Stimulated activated effector memory CD8-positive, alpha-beta T cell treated with anti-CD3 and anti-CD28 coated beads, Interleukin-12 subunit alpha, Interleukin-12 subunit beta, amount 100 ng/mL, for 72 hours (primary cell): ENCODE measurements at regions not wholly inside any gene's neighbourhood (a gene's known extent, or its start where the extent isn't known, plus 50 kb on each side); places are given as distances from the start of the nearest gene placed in this dataset.

ENCODE experiments used
- ATAC-seq: fragments of 150-1000 bp; cut with Tn5 transposase; 2 replicates; pipeline ENCODE4 v1.10.0; 2021
- DNase-seq, 2 donors: peaks; one replicate each; pipeline ENCODE4 v3.0.0; 2021 to 2022; ENCODE audit warnings: low spot score in 2 of 2
- H3K27ac Mint-ChIP-seq: one replicate; pipeline ENCODE4 v1.8.0; 2022; ENCODE audit warnings: mild to moderate bottlenecking, mixed read lengths
- H3K36me3 Mint-ChIP-seq: one replicate; pipeline ENCODE4 v1.8.0; 2022; ENCODE audit warnings: mild to moderate bottlenecking, mixed read lengths
- H3K4me1 Mint-ChIP-seq: one replicate; pipeline ENCODE4 v1.8.0; 2022; ENCODE audit warnings: mixed read lengths
- H3K4me3 Mint-ChIP-seq: one replicate; pipeline ENCODE4 v1.8.0; 2022; ENCODE audit warnings: mild to moderate bottlenecking, mixed read lengths
- H3K9me3 Mint-ChIP-seq: one replicate; pipeline ENCODE4 v1.8.0; 2022; ENCODE audit warnings: mixed read lengths

- no peak overlapping the region for H3K27ac Mint-ChIP-seq
- DNase-seq (no peak), ATAC-seq (no peak)
- H3K36me3 Mint-ChIP-seq, result no peaks in the 10 kb centered on the region
- peaks cover 4% of the 10 kb centered on the region for H3K9me3 Mint-ChIP-seq
- H3K4me3 Mint-ChIP-seq, result no peak overlapping the region
- H3K4me1 Mint-ChIP-seq, result no peaks in the 10 kb centered on the region
Observed at GRCh38 chr13:34035676-34036325, 217.9 kb downstream of the RFC3 start.

DNA sequence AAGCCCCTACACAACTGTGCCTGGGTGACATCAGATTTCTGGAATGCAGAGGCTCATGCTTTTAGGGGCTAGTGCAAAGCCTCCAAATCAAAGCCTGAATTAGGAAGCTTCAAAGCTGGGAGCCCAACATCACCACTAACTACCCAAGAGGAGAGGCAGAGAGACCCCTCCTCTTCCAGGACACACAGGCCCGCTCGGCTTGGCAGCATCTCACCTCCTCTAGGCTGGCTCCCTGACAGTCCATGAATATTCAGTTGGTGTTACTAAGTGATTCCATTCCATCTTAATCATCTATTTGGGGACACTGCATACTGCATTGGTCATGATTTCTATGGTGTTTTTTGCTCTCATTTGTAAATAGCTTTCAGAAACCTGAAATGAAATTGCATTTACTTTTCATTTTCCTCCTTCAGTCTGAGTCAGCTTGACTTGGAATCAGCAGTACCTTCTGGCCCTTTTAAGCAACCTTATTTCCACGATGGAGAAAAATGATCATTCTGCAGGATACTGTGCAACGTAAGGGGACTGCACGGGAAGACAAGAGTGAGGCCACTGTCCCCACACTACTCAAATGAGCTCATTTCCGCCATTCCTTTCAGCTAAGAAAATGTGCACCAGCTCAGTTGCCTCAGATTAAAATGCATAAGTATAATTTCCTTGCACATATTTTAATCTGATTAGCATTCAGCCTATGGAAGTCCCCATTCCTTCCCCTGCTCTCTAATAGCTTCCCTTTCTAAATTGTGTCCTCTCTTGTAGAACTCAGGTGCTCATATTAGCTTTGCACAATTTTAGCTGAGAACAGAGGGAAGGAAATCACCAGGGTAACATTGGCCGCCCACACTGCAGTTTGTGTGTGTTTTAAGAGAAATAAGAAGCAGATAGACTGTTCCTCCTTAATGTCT lies 219.9 kb downstream of the RFC3 start:
- no peaks in the 10 kb centered on the region for H3K36me3 Mint-ChIP-seq
- H3K4me1 Mint-ChIP-seq, result no peaks in the 10 kb centered on the region
- no peak for ATAC-seq
- H3K27ac Mint-ChIP-seq, result no peak overlapping the region
- peaks cover 4% of the 10 kb centered on the region for H3K9me3 Mint-ChIP-seq
- DNase-seq, result no peak
- no peak overlapping the region for H3K4me3 Mint-ChIP-seq

GRCh38 chr13:34038541-34039068 lies 220.7 kb downstream of the RFC3 start:
- no peak for DNase-seq
- no peaks in the 10 kb centered on the region for H3K36me3 Mint-ChIP-seq
- peaks cover 4% of the 10 kb centered on the region for H3K9me3 Mint-ChIP-seq
- H3K4me3 Mint-ChIP-seq, result no peak overlapping the region
- no peak overlapping the region for H3K27ac Mint-ChIP-seq
- ATAC-seq, result no peak
- no peaks in the 10 kb centered on the region for H3K4me1 Mint-ChIP-seq

- Mint-ChIP-seq H3K4me3 (no peak overlapping the region), H3K9me3 (peaks cover 4% of the 10 kb centered on the region), H3K36me3 (no peaks in the 10 kb centered on the region), H3K4me1 (no peaks in the 10 kb centered on the region), H3K27ac (no peak overlapping the region)
- ATAC-seq (peak; percentile 13), DNase-seq (no peak)
Observed at GRCh38 chr13:34039678-34040077, 221.7 kb downstream of the RFC3 start.

GRCh38 chr13:34040863-34041262 lies 222.9 kb downstream of the RFC3 start:
- no peak for ATAC-seq
- Mint-ChIP-seq H3K9me3 (peaks cover 4% of the 10 kb centered on the region), H3K4me1 (no peaks in the 10 kb centered on the region), H3K36me3 (no peaks in the 10 kb centered on the region), H3K4me3 (no peak overlapping the region), H3K27ac (no peak overlapping the region)
- DNase-seq, result no peak

DNA sequence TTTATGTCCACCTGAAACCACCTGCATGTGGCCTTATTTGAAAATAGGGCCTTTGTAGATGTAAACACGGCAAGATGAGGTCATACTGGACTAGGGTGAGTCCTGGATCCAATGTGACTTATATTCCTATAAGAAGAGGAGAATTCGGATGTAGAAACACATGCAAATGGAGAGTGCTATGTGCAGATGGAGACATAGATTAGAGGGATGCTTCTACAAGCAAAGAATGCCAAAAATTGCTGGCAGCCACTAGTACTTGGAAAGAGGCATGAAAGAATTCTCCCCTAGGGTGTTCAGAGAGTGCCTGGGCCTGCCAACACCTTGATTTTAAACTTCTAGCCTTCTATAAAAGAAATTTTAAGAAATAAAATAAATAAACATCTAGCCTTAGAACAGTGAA lies 226.1 kb downstream of the RFC3 start:
- H3K4me3 Mint-ChIP-seq, result no peak overlapping the region
- no peaks in the 10 kb centered on the region for H3K36me3 Mint-ChIP-seq

DNA sequence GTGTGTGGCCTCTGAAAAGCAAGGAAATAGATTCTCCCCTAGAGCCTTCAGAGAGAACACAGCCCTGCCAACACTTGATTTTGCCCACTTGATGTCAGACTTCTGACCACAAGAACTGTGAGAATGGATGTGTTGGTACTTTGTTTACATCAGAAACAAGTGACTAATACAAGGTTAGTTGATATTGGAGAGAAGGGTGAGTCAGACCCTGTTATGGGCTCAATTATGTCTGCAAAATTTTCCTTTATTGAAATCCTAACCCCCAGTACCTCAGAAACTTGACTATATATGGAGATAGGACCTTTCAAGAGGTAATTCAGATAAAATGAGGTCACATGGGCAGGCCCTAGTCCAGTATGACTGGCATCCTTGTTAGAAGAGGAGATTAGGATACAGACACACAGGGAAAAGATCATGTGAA lies 226.7 kb downstream of the RFC3 start:
- ATAC-seq, result no peak
- Mint-ChIP-seq H3K9me3 (no peaks in the 10 kb centered on the region), H3K27ac (no peak overlapping the region), H3K36me3 (no peaks in the 10 kb centered on the region), H3K4me3 (no peak overlapping the region), H3K4me1 (no peaks in the 10 kb centered on the region)
- DNase-seq, result no peak

More for the DNA sequence above, 226.1 kb downstream of the RFC3 start:
- Mint-ChIP-seq H3K27ac (no peak overlapping the region), H3K4me1 (no peaks in the 10 kb centered on the region), H3K9me3 (peaks cover 2% of the 10 kb centered on the region)
- DNase-seq, result no peak
- ATAC-seq, result no peak

- H3K4me1 Mint-ChIP-seq, result no peaks in the 10 kb centered on the region
- no peaks in the 10 kb centered on the region for H3K36me3 Mint-ChIP-seq
- H3K27ac Mint-ChIP-seq, result no peak overlapping the region
- no peaks in the 10 kb centered on the region for H3K9me3 Mint-ChIP-seq
- ATAC-seq (no peak), DNase-seq (no peak)
- H3K4me3 Mint-ChIP-seq, result no peak overlapping the region
Observed at GRCh38 chr13:34046457-34046856, 228.5 kb downstream of the RFC3 start.

- Mint-ChIP-seq H3K4me1 (no peaks in the 10 kb centered on the region), H3K9me3 (peaks cover 10% of the 10 kb centered on the region), H3K4me3 (no peak overlapping the region), H3K27ac (no peak overlapping the region), H3K36me3 (no peaks in the 10 kb centered on the region)
- DNase-seq (no peak), ATAC-seq (no peak)
Observed at GRCh38 chr13:34048652-34049051, 230.7 kb downstream of the RFC3 start.

- H3K27ac Mint-ChIP-seq, result no peak overlapping the region
- ATAC-seq (no peak), DNase-seq (no peak)
- no peak overlapping the region for H3K4me3 Mint-ChIP-seq
- no peaks in the 10 kb centered on the region for H3K36me3 Mint-ChIP-seq
- peaks cover 10% of the 10 kb centered on the region for H3K9me3 Mint-ChIP-seq
- no peaks in the 10 kb centered on the region for H3K4me1 Mint-ChIP-seq
Observed at GRCh38 chr13:34056733-34057258, 238.8 kb downstream of the RFC3 start.

GRCh38 chr13:34064456-34065205 lies 246.7 kb downstream of the RFC3 start:
- ATAC-seq (no peak), DNase-seq (no peak)
- Mint-ChIP-seq H3K4me1 (no peaks in the 10 kb centered on the region), H3K27ac (no peak overlapping the region), H3K9me3 (peaks cover 2% of the 10 kb centered on the region), H3K4me3 (no peak overlapping the region), H3K36me3 (no peaks in the 10 kb centered on the region)

- no peaks in the 10 kb centered on the region for H3K36me3 Mint-ChIP-seq
- H3K4me1 Mint-ChIP-seq, result no peaks in the 10 kb centered on the region
- no peak for DNase-seq
- peaks cover 2% of the 10 kb centered on the region for H3K9me3 Mint-ChIP-seq
- ATAC-seq, result no peak
- no peak overlapping the region for H3K4me3 Mint-ChIP-seq
- H3K27ac Mint-ChIP-seq, result no peak overlapping the region
Observed at GRCh38 chr13:34065928-34066327, 248.0 kb downstream of the RFC3 start.

GRCh38 chr13:34066344-34066743 lies 248.4 kb downstream of the RFC3 start:
- Mint-ChIP-seq H3K36me3 (no peaks in the 10 kb centered on the region), H3K4me1 (no peaks in the 10 kb centered on the region), H3K9me3 (peaks cover 2% of the 10 kb centered on the region), H3K4me3 (no peak overlapping the region), H3K27ac (no peak overlapping the region)
- no peak for ATAC-seq
- no peak for DNase-seq

- ATAC-seq (no peak), DNase-seq (no peak)
- peaks cover 12% of the 10 kb centered on the region for H3K9me3 Mint-ChIP-seq
- H3K4me1 Mint-ChIP-seq, result no peaks in the 10 kb centered on the region
- H3K4me3 Mint-ChIP-seq, result no peak overlapping the region
- H3K27ac Mint-ChIP-seq, result no peak overlapping the region
- no peaks in the 10 kb centered on the region for H3K36me3 Mint-ChIP-seq
Observed at GRCh38 chr13:34070006-34070405, 252.1 kb downstream of the RFC3 start.
